KG1 (cell line): ENCODE measurements at regions not wholly inside any gene's neighbourhood (a gene's known extent, or its start where the extent isn't known, plus 50 kb on each side); places are given as distances from the start of the nearest gene placed in this dataset.
"Not testable (repeated sequence)": the region's sequence is repeated elsewhere in the genome, so short reads cannot be mapped to it uniquely, and the experiment has no call there.

Experiments
- DNase-seq: peaks from one replicate; lab custom pipeline; 2025; lab: John Stamatoyannopoulos, UW

DNA sequence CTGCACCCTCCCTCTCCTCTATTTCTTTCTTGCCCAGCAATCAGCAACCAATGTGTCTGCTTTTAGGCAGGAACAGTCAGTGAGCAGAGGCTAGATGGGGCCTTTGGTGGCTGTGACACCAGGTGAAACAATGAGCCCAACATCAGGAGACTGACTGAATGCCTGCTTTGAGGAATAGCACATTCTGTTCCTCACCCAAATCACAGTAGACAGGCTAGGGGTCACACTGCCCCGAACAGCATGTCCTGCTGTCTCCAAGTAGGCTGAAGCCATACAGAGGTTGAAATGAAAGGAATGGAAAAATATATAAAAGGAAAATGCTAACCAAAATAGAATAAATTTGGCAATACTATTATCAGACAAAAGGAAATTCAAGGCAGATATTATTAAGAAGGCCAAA is 122.5 kb upstream of the GDNF start:
- no peak for DNase-seq

DNA sequence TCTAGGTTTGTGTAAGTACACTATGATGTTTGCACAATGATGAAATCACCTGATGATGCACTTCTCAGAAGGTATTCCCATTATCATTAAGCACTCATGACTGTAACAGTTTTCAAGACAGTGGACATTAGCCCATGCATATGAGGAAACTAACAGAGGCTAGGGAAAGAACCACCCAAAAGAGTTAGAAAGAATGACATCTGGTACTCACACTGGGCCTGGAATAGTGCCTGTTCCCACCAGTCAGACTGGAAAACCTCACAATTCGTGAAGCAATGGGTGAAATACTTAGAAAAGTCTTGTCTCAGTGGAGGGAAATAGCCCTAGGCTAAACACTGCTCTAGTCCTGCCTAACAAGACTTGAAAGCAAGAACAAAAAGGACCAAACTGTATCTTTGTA is 117.4 kb upstream of the GDNF start:
- no peak for DNase-seq

DNA sequence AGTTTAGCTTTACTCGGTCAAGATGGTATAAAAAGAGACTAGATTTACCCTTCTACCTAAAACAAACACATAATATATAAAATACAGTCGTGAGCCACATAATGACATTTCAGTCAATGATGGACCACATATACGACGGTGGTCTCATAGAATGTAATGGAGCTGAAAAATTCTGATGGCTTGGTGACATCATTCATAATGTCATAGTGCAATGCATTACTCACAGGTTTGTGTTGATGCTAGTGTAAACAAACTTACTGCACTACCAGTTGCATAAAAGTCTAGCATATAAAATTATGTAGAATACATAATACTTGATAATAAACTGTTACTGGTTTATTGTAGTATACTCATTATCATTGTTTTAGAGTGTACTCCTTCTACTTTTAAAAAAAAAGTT is 115.9 kb upstream of the GDNF start:
- no peak for DNase-seq

DNA sequence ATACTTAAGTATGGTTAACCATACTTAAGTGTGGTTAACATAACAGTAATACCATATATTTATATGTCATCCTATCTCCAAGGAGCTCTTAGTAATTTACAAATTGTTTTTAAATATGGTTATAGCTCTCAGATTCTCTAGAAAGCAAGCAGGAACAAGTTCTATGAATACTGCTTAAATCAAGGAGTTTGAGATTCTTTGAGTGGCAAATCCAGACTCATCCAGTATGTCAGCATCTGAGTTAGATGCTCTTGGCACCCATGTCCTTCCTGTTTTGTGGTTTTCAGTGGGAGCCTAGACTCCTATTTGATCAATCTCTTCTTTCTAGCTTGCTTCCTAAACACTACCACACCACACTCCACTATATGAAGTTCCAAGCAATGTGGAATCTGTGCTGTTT is 114.7 kb upstream of the GDNF start:
- DNase-seq = no peak

DNA sequence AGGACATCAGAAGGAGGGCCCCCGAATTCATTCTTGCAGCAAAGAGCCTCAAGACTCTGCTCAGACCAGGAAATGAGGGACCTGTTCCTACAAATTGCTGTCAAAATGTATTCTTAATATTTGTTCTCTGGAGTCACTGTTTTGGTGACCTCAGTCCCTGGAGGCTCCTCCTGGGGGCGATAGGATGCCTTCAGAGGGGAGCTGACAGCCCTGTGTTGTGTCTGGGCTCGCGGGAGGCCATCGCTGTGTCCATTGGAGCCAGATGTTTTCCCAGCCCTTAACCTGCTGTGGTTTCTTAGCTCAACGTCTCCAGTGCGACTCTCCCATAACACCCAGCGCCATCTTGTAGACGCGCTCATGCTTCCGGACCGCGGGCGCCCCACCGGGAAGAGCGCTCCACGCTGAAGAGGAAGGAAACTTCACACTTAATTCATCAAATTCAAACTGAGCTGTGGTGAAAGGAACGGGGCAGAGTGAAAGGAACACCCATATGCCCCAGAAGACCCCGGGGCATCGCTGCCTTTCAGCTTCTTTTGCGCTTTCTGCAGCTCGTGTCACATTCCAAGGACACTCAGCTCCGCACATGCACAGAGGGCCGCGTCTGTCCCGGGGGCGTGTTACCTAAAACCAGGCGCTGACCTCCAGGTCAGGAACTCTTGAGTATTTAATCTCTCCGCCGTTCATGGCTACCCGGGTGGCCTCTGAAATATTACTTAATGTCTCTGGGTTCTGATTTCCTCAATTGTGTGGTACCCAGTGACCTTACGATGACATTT is 112.3 kb upstream of the GDNF start:
- DNase-seq = no peak

DNA sequence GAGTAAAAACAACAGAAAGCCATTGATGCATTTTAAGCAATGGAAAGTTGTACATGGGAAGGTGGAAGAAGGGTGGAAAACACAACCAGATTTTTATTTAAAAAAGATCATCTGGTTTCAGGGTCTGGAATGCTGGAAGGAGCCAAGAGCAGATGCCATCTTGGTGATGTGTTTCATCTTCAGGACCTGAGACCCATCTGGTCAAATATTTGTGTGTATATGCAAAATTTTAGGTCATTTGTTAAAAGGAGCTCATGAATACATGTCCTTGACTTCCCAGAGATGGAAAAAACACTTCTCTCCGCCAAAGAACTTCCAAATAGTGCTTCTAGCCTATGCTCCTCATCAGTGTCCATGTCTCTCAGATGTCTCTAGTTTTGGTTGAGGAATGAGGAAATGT is 110.6 kb upstream of the GDNF start:
- DNase-seq = no peak

DNA sequence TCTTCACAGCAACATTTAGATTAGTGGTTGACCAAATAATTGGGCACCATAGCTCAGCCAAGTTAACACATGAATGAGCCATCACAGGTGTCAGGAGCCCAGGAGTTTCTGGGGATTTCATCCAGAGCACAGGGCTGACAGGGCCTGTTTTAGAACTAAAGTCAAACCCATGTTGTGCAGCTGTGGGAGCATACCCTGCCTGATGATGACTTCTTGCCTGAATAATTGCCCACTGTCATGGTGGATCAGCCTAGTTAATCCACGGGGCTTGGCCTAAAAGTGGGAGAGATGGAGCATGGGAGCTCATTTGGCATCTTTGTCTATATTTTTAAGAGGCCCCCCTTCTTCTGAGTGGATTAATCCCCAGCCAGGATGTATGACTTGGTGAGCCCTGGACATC is 105.6 kb upstream of the GDNF start:
- no peak for DNase-seq

DNA sequence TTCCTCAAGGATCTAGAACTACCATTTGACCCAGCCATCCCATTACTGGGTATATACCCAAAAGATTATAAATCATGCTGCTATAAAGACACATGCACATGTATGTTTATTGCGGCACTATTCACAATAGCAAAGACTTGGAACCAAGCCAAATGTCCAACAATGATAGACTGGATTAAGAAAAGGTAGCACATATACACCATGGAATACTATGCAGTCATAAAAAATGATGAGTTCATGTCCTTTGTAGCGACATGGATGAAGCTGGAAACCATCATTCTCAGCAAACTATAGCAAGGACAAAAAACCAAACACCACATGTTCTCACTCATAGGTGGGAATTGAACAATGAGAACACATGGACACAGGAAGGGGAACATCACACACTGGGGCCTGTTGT is 103.3 kb upstream of the GDNF start:
- not testable (repeated sequence) for DNase-seq

DNA sequence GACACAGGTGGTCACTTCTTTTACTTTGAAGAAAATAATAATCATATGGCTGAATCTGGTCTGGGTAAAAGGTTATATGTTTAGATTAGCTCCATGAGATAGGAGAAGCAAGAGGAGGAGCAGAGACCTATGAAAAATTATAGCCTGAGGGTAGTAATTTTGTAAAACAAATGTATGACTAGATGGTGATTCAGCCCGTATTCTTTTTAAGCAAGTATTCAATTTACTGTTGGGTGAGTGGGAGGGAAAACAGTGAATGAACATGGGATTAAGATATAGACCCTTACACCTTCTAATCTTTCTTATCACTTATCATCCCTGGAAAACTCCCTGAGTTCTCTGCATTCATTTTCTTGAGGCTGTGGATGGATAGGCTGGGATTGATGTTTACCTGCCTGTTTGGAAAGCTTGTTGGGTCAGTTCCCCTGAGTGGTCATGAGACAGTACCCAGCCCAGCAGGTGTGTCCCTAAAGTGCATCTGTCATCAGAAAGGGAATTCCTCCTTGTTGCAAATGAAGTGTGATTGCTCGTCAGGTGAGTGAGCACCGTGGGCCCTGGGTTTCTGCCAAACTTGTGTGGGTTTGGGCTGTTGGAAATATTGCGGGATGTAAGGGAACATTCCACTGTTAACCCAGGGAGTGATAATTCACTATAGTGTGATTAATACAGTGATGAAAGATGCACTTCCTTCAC is 101.2 kb upstream of the GDNF start:
- DNase-seq = no peak

DNA sequence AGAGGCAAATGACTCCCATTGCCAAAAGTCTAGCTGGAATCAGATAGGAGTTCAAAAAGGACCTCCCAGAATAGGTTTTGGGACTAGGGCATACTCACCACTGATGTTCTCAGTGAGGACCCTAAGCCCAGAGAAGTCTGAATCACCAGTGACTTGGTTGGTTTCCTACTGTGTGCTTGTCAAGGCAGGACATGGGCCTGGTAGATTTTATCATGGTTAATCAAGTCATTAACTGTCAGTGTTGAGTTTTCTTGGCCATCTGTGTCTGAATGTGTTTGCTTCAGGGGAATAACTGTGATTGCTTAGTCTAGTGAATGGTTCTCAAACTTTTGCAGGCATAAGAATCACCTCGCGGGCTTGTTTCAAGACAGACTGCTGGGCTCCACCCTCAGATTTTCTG is 99.0 kb upstream of the GDNF start:
- no peak for DNase-seq

DNA sequence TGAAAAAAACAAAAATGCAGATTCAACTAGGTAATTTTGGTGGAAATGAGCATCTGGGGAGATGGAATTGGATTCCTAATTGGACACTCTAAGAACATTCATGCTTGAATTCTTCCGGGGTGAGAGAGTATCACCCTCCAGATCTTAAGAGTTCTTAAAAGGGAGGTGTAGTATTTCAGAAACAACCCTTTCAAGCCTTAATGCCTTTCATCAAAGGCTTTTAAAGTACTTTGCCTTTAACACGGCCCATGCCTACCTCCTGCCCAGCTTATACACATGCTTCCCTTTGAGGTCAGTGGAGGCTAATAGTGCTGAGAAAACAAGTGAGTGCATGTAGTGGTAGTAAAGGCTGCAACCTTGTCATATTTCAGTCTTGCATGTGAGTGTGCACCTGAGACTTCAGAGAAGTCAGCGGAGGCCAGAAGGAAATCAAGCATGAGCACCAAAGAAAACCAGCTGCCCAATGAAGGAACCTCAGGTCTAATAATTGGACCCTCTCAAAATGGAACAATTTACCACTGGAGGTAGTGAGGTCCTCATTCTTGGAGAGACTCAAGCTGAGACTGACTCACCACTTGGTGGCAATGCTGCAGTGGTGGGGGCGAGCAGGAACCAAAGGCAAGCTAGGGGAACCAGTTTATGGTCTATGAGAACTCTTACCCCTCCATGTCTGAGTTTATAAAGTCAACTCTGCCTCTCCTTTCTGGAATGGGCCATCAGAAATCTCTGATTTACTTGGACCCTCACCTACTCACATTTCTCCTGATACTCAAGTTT is 98.4 kb upstream of the GDNF start:
- DNase-seq = no peak

DNA sequence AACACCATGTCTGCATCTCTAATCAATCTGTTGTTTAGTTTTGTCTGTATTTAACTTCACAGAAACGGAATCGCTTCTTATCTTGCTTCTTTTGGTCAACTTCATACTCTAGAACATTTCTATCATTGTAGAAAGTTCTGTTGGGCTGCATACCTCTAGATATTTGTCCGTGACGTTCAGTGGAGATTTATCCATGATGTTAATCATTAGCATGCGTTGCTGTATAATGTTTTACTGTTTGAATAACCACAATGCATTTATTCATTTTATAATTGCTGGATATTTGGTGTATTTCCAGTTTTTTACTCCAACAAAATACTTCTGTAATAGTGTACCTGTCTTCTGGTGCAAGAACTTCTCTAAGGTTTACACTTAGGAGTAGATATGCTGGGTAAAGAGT is 96.2 kb upstream of the GDNF start:
- DNase-seq = no peak

DNA sequence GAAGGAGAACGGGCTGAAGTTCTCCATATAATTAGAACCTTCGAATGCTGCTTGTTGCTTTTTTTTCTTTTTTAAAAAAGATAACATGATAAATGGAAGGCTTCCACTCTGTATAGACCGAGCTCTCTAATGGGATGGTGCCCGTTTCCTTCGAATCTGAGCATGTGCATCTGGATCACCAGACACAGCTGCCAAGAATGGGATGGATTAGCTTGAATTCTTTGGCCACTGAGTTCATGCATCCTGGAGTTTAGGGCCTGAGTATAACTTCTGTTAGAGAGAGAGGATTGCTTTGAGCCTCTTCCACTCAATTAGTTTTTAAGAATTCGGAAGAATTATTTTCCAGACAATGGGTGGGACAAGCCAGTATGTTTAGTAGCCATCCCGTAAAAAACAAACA is 93.7 kb upstream of the GDNF start:
- DNase-seq = no peak

DNA sequence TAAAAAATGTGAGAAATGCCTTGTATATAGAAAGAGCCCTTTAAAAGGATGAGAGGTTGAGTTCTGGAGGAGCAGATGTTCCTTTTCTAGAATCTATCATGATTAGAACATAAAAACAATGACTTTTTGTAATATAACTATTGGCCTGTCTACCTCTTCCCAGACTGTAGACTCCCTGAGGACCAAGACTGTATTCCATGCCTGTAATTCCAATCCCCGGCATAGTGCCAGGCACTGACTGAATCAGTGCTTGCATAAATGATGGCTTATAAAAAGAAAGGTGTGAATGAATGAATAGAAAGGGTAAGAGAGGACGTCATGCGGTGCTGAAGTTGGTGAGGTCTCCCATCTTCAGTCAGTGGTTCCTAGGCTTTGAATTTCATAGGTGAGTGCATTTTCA is 92.6 kb upstream of the GDNF start:
- DNase-seq = no peak

DNA sequence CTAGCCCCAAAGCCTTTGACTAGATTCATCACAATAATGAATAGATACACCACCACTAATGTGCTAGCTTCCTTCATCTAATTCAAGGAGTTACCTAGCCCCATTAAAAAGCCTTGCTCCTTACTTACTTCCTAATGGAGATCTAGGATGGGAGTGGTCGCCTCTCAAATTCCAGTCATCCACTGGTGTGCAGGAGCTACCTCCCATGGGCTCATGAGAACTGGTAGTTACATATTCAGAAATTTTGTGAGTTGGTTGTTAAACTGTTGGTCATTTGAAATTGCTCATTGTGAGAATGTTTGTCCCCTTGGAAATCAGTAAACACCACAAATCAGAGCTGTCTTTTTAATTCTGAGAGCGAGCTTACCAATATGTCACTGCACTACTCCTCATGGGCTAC is 91.7 kb upstream of the GDNF start:
- no peak for DNase-seq

DNA sequence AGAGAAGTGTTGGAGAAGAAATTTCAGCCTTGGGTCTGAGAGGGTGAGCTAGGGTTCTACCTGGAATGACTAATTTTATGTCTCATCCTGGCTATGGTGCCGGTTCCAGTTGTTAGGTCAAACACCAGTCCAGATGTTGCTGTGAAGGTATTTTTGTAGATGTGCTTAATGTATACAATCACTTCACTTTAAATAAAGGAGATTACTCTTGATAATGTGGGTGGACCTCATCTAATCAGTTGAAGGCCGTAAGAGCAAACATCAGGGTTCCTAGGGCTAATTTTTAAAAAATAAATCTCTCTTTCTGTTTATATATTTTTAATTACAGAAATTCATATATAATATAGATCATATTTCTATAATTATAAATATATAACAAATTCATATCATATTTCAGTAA is 90.5 kb upstream of the GDNF start:
- DNase-seq = no peak

DNA sequence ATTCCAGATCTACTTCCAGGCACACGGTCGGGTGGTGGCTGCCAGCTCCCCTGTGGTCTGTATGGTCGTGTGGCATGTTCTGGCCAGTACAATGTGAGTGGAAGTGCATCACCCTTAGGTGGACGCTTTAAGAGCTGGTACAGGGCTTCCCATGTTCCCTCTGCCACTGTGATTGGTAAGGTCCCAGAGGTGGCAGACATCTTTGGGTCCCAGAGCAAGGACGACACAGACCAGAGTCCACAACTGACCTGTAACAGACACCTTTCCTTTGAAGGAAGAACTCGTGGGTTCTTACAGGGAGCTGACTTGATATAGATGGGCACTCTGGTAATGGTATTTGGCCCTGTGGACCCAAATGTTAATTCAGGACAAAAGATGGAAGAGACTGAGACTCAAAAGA is 90.0 kb upstream of the GDNF start:
- DNase-seq = no peak

DNA sequence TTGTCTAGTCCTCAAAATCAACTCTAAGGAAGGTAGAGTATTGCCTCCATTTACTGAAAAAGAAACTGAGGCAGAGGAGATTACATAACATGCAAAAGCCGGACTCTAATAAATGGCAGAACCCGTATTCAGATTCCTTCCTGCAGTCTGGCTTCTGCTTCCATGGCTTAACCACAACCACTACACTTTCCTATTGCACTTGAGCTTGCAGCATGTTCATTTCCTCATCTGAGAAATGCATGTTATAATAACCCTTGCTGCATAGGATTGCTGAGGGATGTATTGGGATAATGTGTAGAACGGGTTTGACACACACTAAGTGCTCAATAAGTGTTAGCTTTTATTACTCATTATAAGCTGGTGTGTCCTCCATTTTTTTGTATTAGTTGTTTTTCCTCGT is 87.9 kb upstream of the GDNF start:
- not testable (repeated sequence) for DNase-seq

DNA sequence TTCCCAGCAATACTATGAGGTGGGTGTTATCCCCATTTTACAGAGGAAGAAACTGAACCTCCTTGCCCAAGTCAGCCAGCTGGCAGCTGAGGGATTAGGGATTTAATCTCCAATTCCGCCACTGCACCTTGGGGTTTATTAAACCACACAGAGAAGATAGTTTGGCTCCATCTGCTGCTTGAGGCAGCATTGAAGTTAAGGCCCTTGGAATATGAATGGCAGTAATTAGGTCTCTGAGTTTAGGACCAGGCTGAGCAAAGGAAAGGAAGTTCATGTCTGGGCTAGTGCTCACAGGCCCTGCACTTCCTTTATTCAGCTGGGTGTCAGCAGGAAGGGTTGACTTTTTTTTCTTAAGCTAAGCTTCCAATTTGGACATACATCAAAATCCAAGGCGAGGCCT is 86.9 kb upstream of the GDNF start:
- DNase-seq = no peak

DNA sequence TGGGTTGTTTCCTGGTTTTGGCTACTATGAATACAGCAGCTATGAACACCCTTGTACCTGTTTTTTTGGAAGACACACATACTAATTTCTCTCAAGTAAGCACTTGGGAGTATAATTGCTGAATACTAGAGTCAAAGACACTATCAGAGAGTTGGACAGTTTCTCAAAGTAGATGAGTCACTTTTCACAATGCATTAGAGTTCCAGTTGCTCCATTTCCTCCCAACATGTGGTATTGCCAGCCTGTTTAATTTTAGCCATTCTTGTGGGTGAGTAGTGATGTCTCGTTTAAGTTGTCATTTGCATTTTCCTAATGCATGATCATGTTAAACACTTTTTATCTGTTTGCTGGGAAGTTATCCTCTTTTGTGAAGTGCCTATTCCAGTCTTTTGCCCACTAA is 81.6 kb upstream of the GDNF start:
- DNase-seq = no peak

DNA sequence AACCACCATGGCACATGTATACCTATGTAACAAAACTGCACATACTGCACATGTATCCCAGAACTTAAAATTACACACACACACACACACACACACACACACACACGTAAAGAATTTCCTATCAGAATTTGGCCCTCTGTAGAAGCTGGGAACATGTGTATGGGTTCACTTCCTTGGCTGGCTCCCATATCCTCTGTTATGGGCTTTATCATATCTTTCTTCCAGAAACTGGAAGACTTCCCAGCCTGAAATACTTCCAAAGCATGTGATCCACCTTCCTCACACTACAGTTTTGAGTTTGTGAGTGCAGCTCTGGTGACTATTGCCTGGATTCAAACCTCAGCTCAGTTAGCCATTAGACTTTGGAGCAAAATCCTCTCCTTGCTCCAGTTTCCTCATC is 78.6 kb upstream of the GDNF start:
- DNase-seq = no peak

DNA sequence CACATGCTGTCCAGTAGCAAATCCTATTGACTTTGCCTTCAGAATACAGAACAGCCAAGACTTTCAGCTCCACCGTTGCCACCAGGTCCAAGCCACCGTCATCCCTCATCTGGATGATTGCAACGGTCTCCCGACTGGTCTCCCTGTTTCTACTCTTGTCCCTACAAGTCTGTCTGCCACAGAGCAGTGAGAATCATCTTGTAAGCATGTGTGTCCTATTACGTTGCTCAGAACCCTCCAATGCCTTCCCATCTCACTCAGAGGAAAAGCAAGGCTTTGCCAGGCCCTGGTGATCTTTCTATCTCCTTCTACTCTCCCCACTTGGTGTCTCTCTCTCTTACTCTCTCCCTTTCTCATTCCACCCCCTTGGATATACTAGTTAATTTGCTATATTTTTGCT is 76.7 kb upstream of the GDNF start:
- DNase-seq = no peak

DNA sequence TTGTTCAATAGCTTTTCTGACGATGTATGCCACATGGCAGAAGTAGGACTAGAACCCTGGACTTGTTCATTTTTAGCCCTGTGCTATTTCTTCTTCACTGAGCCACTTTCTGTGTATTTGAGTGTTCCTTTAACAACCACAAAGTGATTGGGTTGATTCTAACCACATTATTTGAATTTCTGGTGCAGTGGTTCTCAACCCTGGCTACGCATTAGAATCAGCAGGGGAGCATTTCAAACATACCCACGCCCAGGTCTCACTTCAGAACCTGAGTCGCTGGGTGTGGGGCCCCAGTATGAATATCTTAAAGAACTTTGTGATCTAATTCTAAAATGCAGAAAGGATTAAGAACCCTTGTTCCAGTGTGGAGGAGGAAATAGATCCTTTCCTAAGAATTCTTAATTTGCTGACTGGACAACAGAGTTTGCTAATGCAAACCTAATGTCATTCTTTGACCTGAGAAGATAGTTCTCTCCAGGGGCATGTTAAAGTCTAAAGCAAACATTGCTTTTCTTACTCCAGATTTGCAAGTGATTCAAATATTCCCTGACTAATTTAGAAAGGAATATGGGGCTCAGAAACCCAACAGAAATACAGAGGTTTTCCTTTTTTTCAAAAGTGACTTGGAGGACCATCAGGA is 75.4 kb upstream of the GDNF start:
- no peak for DNase-seq
